ENCODE measurements at regions not wholly inside any gene's neighbourhood (a gene's known extent, or its start where the extent isn't known, plus 50 kb on each side); places are given as distances from the start of the nearest gene placed in this dataset.

- H3K27ac ChIP-seq: no peak overlapping the region
Observed at GRCh38 chr5:124212934-124213333, 533.5 kb downstream of the ZNF608 start.

GRCh38 chr5:124210111-124210910 is 536.1 kb downstream of the ZNF608 start:
- peak; percentile 76 to 91 for DNase-seq
- H3K27ac ChIP-seq: peak overlapping the region; percentile 3; the same call in 1 of the 2 replicates
- no peaks in the 10 kb centered on the region for H3K36me3 ChIP-seq

More at GRCh38 chr5:124212934-124213333, 533.5 kb downstream of the ZNF608 start:
- Histone ChIP-seq H3K4me3 (no peak overlapping the region), H3K36me3 (no peaks in the 10 kb centered on the region), H3K9me3 (replicated peaks) (no peaks in the 10 kb centered on the region), H3K4me1 (peaks cover 16% of the 10 kb centered on the region), H3K27me3 (no peaks in the 10 kb centered on the region)
- DNase-seq: no peak

GRCh38 chr5:124207118-124207517 is 539.3 kb downstream of the ZNF608 start:
- H3K9me3 ChIP-seq (replicated peaks): no peaks in the 10 kb centered on the region; the same call in 1 of the 2 replicates
- no peaks in the 10 kb centered on the region for H3K27me3 ChIP-seq
- H3K4me3 ChIP-seq: no peak overlapping the region
- H3K36me3 ChIP-seq: no peaks in the 10 kb centered on the region
- DNase-seq: no peak
- H3K27ac ChIP-seq: peak overlapping the region; percentile 12; the same call in 1 of the 2 replicates
- H3K4me1 ChIP-seq: peaks cover 29% of the 10 kb centered on the region

More at GRCh38 chr5:124210111-124210910, 536.1 kb downstream of the ZNF608 start:
- Histone ChIP-seq H3K4me1 (peaks cover 29% of the 10 kb centered on the region), H3K9me3 (replicated peaks) (no peaks in the 10 kb centered on the region), H3K4me3 (no peak overlapping the region), H3K27me3 (no peaks in the 10 kb centered on the region)

GRCh38 chr5:124206540-124206939 is 539.9 kb downstream of the ZNF608 start:
- Histone ChIP-seq H3K27ac (peak overlapping the region; percentile 12; the same call in 1 of the 2 replicates), H3K9me3 (replicated peaks) (no peaks in the 10 kb centered on the region; the same call in 1 of the 2 replicates), H3K27me3 (no peaks in the 10 kb centered on the region), H3K4me3 (no peak overlapping the region), H3K4me1 (peaks cover 29% of the 10 kb centered on the region), H3K36me3 (no peaks in the 10 kb centered on the region)
- peak; percentile 68 to 86 for DNase-seq

GRCh38 chr5:124203303-124203702 is 543.1 kb downstream of the ZNF608 start:
- no peak for DNase-seq
- Histone ChIP-seq H3K4me1 (peaks cover 13% of the 10 kb centered on the region), H3K9me3 (replicated peaks) (no peaks in the 10 kb centered on the region; the same call in 1 of the 2 replicates), H3K27me3 (no peaks in the 10 kb centered on the region), H3K4me3 (no peak overlapping the region), H3K36me3 (no peaks in the 10 kb centered on the region), H3K27ac (no peak overlapping the region)

GRCh38 chr5:124200381-124200780 is 546.1 kb downstream of the ZNF608 start:
- H3K9me3 ChIP-seq (replicated peaks): no peaks in the 10 kb centered on the region; the same call in 1 of the 2 replicates
- H3K27ac ChIP-seq: no peak overlapping the region
- no peaks in the 10 kb centered on the region for H3K36me3 ChIP-seq
- no peaks in the 10 kb centered on the region for H3K4me1 ChIP-seq
- H3K4me3 ChIP-seq: no peak overlapping the region
- H3K27me3 ChIP-seq: no peaks in the 10 kb centered on the region
- no peak for DNase-seq

GRCh38 chr5:124199893-124200292 is 546.5 kb downstream of the ZNF608 start:
- no peak overlapping the region for H3K27ac ChIP-seq
- no peak for DNase-seq
- H3K27me3 ChIP-seq: no peaks in the 10 kb centered on the region

GRCh38 chr5:124195411-124195810 is 551.0 kb downstream of the ZNF608 start:
- Histone ChIP-seq H3K36me3 (no peaks in the 10 kb centered on the region), H3K4me3 (no peak overlapping the region), H3K27me3 (no peaks in the 10 kb centered on the region), H3K27ac (no peak overlapping the region), H3K4me1 (no peaks in the 10 kb centered on the region), H3K9me3 (replicated peaks) (no peaks in the 10 kb centered on the region)
- no peak for DNase-seq

More at GRCh38 chr5:124199893-124200292, 546.5 kb downstream of the ZNF608 start:
- H3K36me3 ChIP-seq: no peaks in the 10 kb centered on the region
- no peaks in the 10 kb centered on the region; the same call in 1 of the 2 replicates for H3K9me3 ChIP-seq (replicated peaks)
- H3K4me3 ChIP-seq: no peak overlapping the region
- H3K4me1 ChIP-seq: no peaks in the 10 kb centered on the region

GRCh38 chr5:124194282-124194681 is 552.2 kb downstream of the ZNF608 start:
- Histone ChIP-seq H3K27me3 (no peaks in the 10 kb centered on the region), H3K27ac (no peak overlapping the region), H3K4me3 (no peak overlapping the region), H3K4me1 (no peaks in the 10 kb centered on the region), H3K36me3 (no peaks in the 10 kb centered on the region), H3K9me3 (replicated peaks) (no peaks in the 10 kb centered on the region)
- DNase-seq: no peak

- Histone ChIP-seq H3K4me1 (no peaks in the 10 kb centered on the region), H3K9me3 (replicated peaks) (no peaks in the 10 kb centered on the region), H3K27me3 (no peaks in the 10 kb centered on the region), H3K27ac (no peak overlapping the region), H3K36me3 (no peaks in the 10 kb centered on the region), H3K4me3 (no peak overlapping the region)
- DNase-seq: no peak
Observed at GRCh38 chr5:124193371-124193789, 553.1 kb downstream of the ZNF608 start.

GRCh38 chr5:124192716-124193115 is 553.7 kb downstream of the ZNF608 start:
- H3K27me3 ChIP-seq: no peaks in the 10 kb centered on the region
- H3K27ac ChIP-seq: no peak overlapping the region
- no peak overlapping the region for H3K4me3 ChIP-seq
- H3K9me3 ChIP-seq (replicated peaks): no peaks in the 10 kb centered on the region
- no peak for DNase-seq
- no peaks in the 10 kb centered on the region for H3K36me3 ChIP-seq
- H3K4me1 ChIP-seq: no peaks in the 10 kb centered on the region

GRCh38 chr5:124185716-124186115 is 560.7 kb downstream of the ZNF608 start:
- Histone ChIP-seq H3K36me3 (no peaks in the 10 kb centered on the region), H3K27me3 (no peaks in the 10 kb centered on the region), H3K27ac (no peak overlapping the region), H3K9me3 (replicated peaks) (no peaks in the 10 kb centered on the region), H3K4me1 (peaks cover 10% of the 10 kb centered on the region), H3K4me3 (no peak overlapping the region)
- DNase-seq: no peak

- Histone ChIP-seq H3K4me3 (no peak overlapping the region), H3K27ac (no peak overlapping the region), H3K4me1 (peaks cover 25% of the 10 kb centered on the region), H3K27me3 (no peaks in the 10 kb centered on the region), H3K9me3 (replicated peaks) (no peaks in the 10 kb centered on the region), H3K36me3 (no peaks in the 10 kb centered on the region)
- no peak for DNase-seq
Observed at GRCh38 chr5:124182133-124182532, 564.3 kb downstream of the ZNF608 start.

GRCh38 chr5:124180875-124181461 is 565.5 kb downstream of the ZNF608 start:
- no peaks in the 10 kb centered on the region for H3K9me3 ChIP-seq (replicated peaks)
- no peaks in the 10 kb centered on the region for H3K36me3 ChIP-seq
- H3K4me1 ChIP-seq: peaks cover 25% of the 10 kb centered on the region
- H3K4me3 ChIP-seq: no peak overlapping the region
- peak in 1 of 2 experiments; percentile 54 for DNase-seq
- H3K27me3 ChIP-seq: no peaks in the 10 kb centered on the region
- H3K27ac ChIP-seq: no peak overlapping the region

GRCh38 chr5:124180299-124180874 is 566.1 kb downstream of the ZNF608 start:
- Histone ChIP-seq H3K27ac (no peak overlapping the region), H3K4me1 (peaks cover 25% of the 10 kb centered on the region), H3K36me3 (no peaks in the 10 kb centered on the region), H3K27me3 (no peaks in the 10 kb centered on the region), H3K4me3 (no peak overlapping the region), H3K9me3 (replicated peaks) (no peaks in the 10 kb centered on the region)
- DNase-seq: no peak

Data from SJCRH30 (cell line).